IMR-90 (cell line): ENCODE measurements at regions not wholly inside any gene's neighbourhood (a gene's known extent, or its start where the extent isn't known, plus 50 kb on each side); places are given as distances from the start of the nearest gene placed in this dataset.

Experiments
- BHLHE40 ChIP-seq: fragments of 150-350 bp; IDR thresholded peaks from 2 replicates; pipeline ENCODE4 v1.6.1; 2016; ENCODE audit warnings: mild to moderate bottlenecking, low read depth, low read length
- CEBPB ChIP-seq: IDR thresholded peaks from 2 replicates; pipeline ENCODE4 v1.6.1; 2012; ENCODE audit warnings: low read depth, low read length, improper control_type of control experiment
- CHD1 ChIP-seq: IDR thresholded peaks from 2 replicates; pipeline ENCODE4 v1.6.1; 2012; ENCODE audit warnings: low read depth, low read length, improper control_type of control experiment
- MAFK ChIP-seq: IDR thresholded peaks from 2 replicates; pipeline ENCODE4 v1.6.1; 2012; ENCODE audit warnings: low read depth, low read length, improper control_type of control experiment
- MAZ ChIP-seq: IDR thresholded peaks from 2 replicates; pipeline ENCODE4 v1.6.1; 2012; ENCODE audit warnings: low read depth, mild to moderate bottlenecking, low read length, improper control_type of control experiment, moderate library complexity, borderline replicate concordance
- MXI1 ChIP-seq: IDR thresholded peaks from 2 replicates; pipeline ENCODE4 v1.6.1; 2012; ENCODE audit warnings: low read depth, mild to moderate bottlenecking, low read length, moderate library complexity, borderline replicate concordance
- NFE2L2 ChIP-seq: fragments of 150-350 bp; IDR thresholded peaks from 2 replicates; pipeline ENCODE4 v1.6.1; 2016; ENCODE audit warnings: low read depth, mild to moderate bottlenecking, low read length
- POLR2A ChIP-seq: IDR thresholded peaks from 2 replicates; pipeline ENCODE4 v1.6.1; 2012; ENCODE audit warnings: mild to moderate bottlenecking, low read depth, low read length
- RAD21 ChIP-seq: IDR thresholded peaks from 2 replicates; pipeline ENCODE4 v1.6.1; 2012; ENCODE audit warnings: low read length, improper control_type of control experiment
- RCOR1 ChIP-seq: IDR thresholded peaks from 2 replicates; pipeline ENCODE4 v1.6.1; 2012; ENCODE audit warnings: mild to moderate bottlenecking, low read length, improper control_type of control experiment; ENCODE audit not compliant: insufficient replicate concordance
- RFX5 ChIP-seq: IDR thresholded peaks from 2 replicates; pipeline ENCODE4 v1.8.0; 2012; ENCODE audit warnings: low read depth, mild to moderate bottlenecking, low read length, moderate library complexity
- SMC3 ChIP-seq: fragments of 150-350 bp; IDR thresholded peaks from 2 replicates; pipeline ENCODE4 v1.6.1; 2016; ENCODE audit warnings: low read depth, mild to moderate bottlenecking, antibody characterized with exemption, low read length, moderate library complexity
- USF2 ChIP-seq: fragments of 150-350 bp; IDR thresholded peaks from 2 replicates; pipeline ENCODE4 v1.6.1; 2017; ENCODE audit warnings: mild to moderate bottlenecking, antibody characterized with exemption, low read length, low read depth
- TF ChIP-seq, protein P1 (sequence below): conservative IDR thresholded peaks from 2 replicates; pipeline ENCODE4 v1.5.1; 2012; ENCODE audit warnings: mild to moderate bottlenecking, low read depth, low read length, improper control_type of control experiment

DNA sequence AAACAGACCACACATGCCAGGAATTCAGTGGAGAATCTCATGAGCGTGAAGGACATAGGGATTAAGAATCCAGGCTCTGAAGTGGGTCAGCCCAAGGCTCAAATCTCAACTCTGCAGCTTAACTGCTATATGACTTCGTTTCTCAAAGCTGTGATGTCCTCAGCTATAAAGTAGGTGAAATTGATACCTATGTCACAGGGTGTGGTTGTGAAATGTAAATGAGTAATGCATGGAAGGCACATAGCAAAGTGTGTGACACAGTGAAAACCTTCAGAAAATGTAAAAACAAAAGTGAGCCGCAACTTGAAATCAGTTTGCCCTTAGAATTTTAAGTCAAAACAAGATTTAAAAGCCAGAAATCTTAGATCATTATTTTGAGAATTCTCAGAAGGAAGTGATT is 145.7 kb upstream of the PRMT6 start:
- TF ChIP-seq SMC3 (no peak), USF2 (no peak), POLR2A (no peak), RCOR1 (no peak), MXI1 (no peak), BHLHE40 (no peak), CHD1 (no peak), MAZ (no peak), CEBPB (no peak), RFX5 (no peak), NFE2L2 (no peak), RAD21 (no peak), MAFK (no peak)
- TF ChIP-seq, protein P1, sequence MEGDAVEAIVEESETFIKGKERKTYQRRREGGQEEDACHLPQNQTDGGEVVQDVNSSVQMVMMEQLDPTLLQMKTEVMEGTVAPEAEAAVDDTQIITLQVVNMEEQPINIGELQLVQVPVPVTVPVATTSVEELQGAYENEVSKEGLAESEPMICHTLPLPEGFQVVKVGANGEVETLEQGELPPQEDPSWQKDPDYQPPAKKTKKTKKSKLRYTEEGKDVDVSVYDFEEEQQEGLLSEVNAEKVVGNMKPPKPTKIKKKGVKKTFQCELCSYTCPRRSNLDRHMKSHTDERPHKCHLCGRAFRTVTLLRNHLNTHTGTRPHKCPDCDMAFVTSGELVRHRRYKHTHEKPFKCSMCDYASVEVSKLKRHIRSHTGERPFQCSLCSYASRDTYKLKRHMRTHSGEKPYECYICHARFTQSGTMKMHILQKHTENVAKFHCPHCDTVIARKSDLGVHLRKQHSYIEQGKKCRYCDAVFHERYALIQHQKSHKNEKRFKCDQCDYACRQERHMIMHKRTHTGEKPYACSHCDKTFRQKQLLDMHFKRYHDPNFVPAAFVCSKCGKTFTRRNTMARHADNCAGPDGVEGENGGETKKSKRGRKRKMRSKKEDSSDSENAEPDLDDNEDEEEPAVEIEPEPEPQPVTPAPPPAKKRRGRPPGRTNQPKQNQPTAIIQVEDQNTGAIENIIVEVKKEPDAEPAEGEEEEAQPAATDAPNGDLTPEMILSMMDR, result no peak
